Renal cortex interstitium (tissue), 11 donors: ENCODE measurements at regions not wholly inside any gene's neighbourhood (a gene's known extent, or its start where the extent isn't known, plus 50 kb on each side); places are given as distances from the start of the nearest gene placed in this dataset.
A peak's percentile ranks its signal among the peaks of the same experiment; 100 is the strongest.

Experiments used
- DNase-seq, 11 donors: peaks; one replicate each; pipeline ENCODE4 v3.0.0-alpha.2; 2013; ENCODE audit warnings: low read depth in 9 of 11, low spot score in 4 of 11; ENCODE audit errors: extremely low read depth in 1 of 11

GRCh38 chr12:126726481-126727217 lies 1540.3 kb upstream of the TMEM132C start:
- DNase-seq: no peak

- DNase-seq: no peak
Measured at GRCh38 chr12:126727218-126728075, 1539.5 kb upstream of the TMEM132C start.

GRCh38 chr12:126734296-126734695 lies 1532.7 kb upstream of the TMEM132C start:
- no peak for DNase-seq

GRCh38 chr12:126734710-126735109 lies 1532.3 kb upstream of the TMEM132C start:
- no peak for DNase-seq

- DNase-seq: no peak
Measured at GRCh38 chr12:126741536-126742240, 1525.3 kb upstream of the TMEM132C start.

GRCh38 chr12:126742241-126742641 lies 1524.7 kb upstream of the TMEM132C start:
- DNase-seq: no peak

- DNase-seq: peak in 1 of 11 donors; percentile 15
Measured at GRCh38 chr12:126747530-126748149, 1519.3 kb upstream of the TMEM132C start.

- no peak for DNase-seq
Measured at GRCh38 chr12:126752021-126752420, 1514.9 kb upstream of the TMEM132C start.

GRCh38 chr12:126757326-126757725 lies 1509.6 kb upstream of the TMEM132C start:
- DNase-seq: no peak

GRCh38 chr12:126760092-126760491 lies 1506.9 kb upstream of the TMEM132C start:
- no peak for DNase-seq

GRCh38 chr12:126761420-126761819 lies 1505.5 kb upstream of the TMEM132C start:
- DNase-seq: no peak

- no peak for DNase-seq
Measured at GRCh38 chr12:126762150-126762549, 1504.8 kb upstream of the TMEM132C start.

- no peak for DNase-seq
Measured at GRCh38 chr12:126763359-126763758, 1503.6 kb upstream of the TMEM132C start.

GRCh38 chr12:126767334-126767733 lies 1499.6 kb upstream of the TMEM132C start:
- no peak for DNase-seq

GRCh38 chr12:126768517-126768916 lies 1498.5 kb upstream of the TMEM132C start:
- DNase-seq: no peak

- no peak for DNase-seq
Measured at GRCh38 chr12:126770188-126770587, 1496.8 kb upstream of the TMEM132C start.

GRCh38 chr12:126772171-126772864 lies 1494.7 kb upstream of the TMEM132C start:
- DNase-seq: no peak

- no peak for DNase-seq
Measured at GRCh38 chr12:126773012-126773411, 1494.0 kb upstream of the TMEM132C start.

- no peak for DNase-seq
Measured at GRCh38 chr12:126773491-126773890, 1493.5 kb upstream of the TMEM132C start.
